Right atrium auricular region (tissue), 2 donors: ENCODE measurements at regions not wholly inside any gene's neighbourhood (a gene's known extent, or its start where the extent isn't known, plus 50 kb on each side); places are given as distances from the start of the nearest gene placed in this dataset.

Experiments
- DNase-seq: peaks from one replicate; pipeline ENCODE4 v3.0.0-alpha.2; 2019; ENCODE audit warnings: low spot score
- H3K27ac ChIP-seq, 2 donors: fragments of 200-600 bp; sonication (generic); 1 replicate in 1 of 2; 2 replicates in 1 of 2; pipeline ENCODE4 v1.5.1; 2016 to 2019
- H3K27me3 ChIP-seq, 2 donors: fragments of 200-600 bp; sonication (generic); one replicate each; pipeline versions ENCODE4 v1.5.1 to v1.6.0; 2017 to 2019
- H3K36me3 ChIP-seq: fragments of 200-600 bp; sonication (generic); one replicate; pipeline ENCODE4 v1.5.1; 2016
- H3K4me1 ChIP-seq, 2 donors: fragments of 200-600 bp; sonication (generic); one replicate each; pipeline versions ENCODE4 v1.5.1 to v1.6.0; 2017 to 2019
- H3K4me3 ChIP-seq, 2 donors: fragments of 200-600 bp; sonication (generic); 1 replicate in 1 of 2; 2 replicates in 1 of 2; pipeline ENCODE4 v1.5.1; 2017 to 2019; ENCODE audit warnings: mild to moderate bottlenecking in 1 of 2, moderate library complexity in 1 of 2
- H3K9me3 ChIP-seq, 2 donors: fragments of 200-600 bp; sonication (generic); one replicate each; pipeline ENCODE4 v1.5.1; 2019
- TF ChIP-seq, protein P1 (sequence below), 2 donors: fragments of 200-600 bp; sonication (generic); IDR thresholded peaks; one replicate each; pipeline ENCODE4 v1.5.1; 2019; ENCODE audit warnings: antibody characterized with exemption in 2 of 2

DNA sequence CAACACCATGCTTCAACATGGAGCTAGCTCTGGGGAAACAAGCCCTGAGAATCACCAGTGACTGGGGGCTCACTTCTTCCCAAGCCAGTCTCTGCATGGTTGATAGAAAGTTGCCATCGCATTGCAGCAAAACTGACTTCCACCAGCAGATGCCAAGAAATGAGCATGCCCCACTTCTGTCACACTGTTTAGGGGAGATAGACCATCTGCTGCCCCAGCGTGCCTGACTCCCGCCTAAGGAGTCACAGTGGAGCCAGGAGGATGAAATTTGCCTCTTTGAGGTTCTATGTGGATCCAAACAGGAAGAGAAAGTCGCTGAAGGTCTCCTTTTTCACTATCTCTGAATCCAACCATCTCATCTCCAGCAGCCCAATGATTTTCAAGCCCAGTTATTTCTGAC lies 116.7 kb upstream of the SLIT3 start:
- DNase-seq: no peak
- peaks cover 0 to 4% of the 10 kb centered on the region in 2 donors for H3K4me1 ChIP-seq
- H3K27me3 ChIP-seq: no peaks in the 10 kb centered on the region
- H3K9me3 ChIP-seq: no peaks in the 10 kb centered on the region
- TF ChIP-seq, protein P1, sequence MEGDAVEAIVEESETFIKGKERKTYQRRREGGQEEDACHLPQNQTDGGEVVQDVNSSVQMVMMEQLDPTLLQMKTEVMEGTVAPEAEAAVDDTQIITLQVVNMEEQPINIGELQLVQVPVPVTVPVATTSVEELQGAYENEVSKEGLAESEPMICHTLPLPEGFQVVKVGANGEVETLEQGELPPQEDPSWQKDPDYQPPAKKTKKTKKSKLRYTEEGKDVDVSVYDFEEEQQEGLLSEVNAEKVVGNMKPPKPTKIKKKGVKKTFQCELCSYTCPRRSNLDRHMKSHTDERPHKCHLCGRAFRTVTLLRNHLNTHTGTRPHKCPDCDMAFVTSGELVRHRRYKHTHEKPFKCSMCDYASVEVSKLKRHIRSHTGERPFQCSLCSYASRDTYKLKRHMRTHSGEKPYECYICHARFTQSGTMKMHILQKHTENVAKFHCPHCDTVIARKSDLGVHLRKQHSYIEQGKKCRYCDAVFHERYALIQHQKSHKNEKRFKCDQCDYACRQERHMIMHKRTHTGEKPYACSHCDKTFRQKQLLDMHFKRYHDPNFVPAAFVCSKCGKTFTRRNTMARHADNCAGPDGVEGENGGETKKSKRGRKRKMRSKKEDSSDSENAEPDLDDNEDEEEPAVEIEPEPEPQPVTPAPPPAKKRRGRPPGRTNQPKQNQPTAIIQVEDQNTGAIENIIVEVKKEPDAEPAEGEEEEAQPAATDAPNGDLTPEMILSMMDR (IDR thresholded peaks at IDR 0.05): no peak
- no peaks in the 10 kb centered on the region for H3K36me3 ChIP-seq
- H3K4me3 ChIP-seq: no peak overlapping the region
- H3K27ac ChIP-seq: no peak overlapping the region

DNA sequence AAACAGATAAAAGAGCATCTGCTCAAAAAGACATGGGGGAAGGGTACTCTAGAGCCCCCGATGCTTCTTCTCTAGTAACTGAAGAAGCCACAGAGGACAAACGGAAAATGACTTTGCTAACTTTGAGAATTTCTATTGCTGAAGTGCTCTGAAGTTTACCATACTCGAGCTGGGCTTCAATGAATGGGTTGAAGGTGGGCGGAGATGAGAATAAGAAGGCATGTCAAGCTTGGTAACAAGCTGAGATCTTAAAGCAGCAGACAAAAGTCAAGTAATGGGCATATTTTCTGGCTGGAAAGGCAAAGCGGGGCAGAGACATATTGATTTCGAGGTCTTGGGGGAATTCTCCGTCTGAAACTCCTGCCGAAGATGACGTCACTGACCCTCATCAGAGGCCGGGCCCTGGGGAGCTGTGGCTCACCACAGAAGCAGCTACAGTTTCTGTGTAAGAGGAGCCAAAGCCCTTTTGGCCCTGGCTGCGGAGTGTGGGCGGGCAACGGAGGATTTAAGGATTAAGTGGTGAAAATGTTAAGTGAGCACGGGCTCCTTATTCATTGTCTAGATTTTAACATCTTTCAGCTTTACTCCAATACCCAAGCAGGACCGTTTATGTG lies 115.8 kb upstream of the SLIT3 start:
- Histone ChIP-seq H3K36me3 (no peaks in the 10 kb centered on the region), H3K4me3 (no peak overlapping the region), H3K27ac (no peak overlapping the region), H3K4me1 (peaks cover 0 to 4% of the 10 kb centered on the region in 2 donors), H3K9me3 (no peaks in the 10 kb centered on the region), H3K27me3 (no peaks in the 10 kb centered on the region)
- TF ChIP-seq, protein P1 (IDR thresholded peaks at IDR 0.05): no peak
- DNase-seq: peak; percentile 72

DNA sequence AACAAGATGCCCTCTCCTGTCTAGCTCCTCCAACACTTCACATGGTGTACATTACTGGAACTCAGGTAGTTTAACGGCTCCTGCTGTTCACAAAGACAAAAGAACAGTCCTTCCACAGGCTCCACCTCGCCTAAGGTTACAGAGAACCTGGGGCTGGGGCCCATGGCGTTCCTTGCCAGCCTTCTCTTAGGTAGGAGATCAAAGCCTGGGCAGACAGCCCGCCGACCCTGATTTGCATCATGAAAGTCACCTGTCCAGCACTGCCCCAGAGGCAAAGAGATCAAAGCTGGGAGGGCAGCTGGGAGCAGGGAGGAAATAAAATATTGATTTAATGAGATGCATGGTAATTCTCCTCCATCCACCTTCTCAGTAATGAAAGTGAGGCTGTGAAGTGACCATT lies 115.0 kb upstream of the SLIT3 start:
- no peaks in the 10 kb centered on the region for H3K27me3 ChIP-seq
- TF ChIP-seq, protein P1 (IDR thresholded peaks at IDR 0.05): no peak
- no peak for DNase-seq
- no peaks in the 10 kb centered on the region for H3K36me3 ChIP-seq
- H3K4me1 ChIP-seq: peaks cover 0 to 4% of the 10 kb centered on the region in 2 donors
- no peak overlapping the region for H3K27ac ChIP-seq
- no peaks in the 10 kb centered on the region for H3K9me3 ChIP-seq
- H3K4me3 ChIP-seq: no peak overlapping the region

DNA sequence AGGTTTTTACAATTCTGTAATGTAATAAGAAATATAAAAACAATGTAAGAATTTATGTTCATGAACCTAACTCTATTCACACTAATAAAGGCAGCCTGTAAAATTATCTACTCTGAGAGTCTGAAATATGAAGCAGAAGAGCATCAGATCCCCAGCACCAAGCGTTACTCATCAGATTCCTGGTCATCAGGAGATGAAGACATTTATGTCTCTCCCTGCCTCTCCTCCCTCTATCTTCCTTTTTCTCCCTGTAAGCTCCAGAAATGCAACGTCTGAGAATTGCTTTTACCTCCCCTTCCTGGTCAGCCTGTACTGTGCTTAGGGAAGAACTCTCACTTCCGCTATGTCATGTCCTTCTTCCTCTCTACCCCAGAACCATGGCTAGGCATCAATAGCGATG lies 114.4 kb upstream of the SLIT3 start:
- H3K9me3 ChIP-seq: no peaks in the 10 kb centered on the region
- TF ChIP-seq, protein P1 (IDR thresholded peaks at IDR 0.05): no peak
- H3K27ac ChIP-seq: no peak overlapping the region
- no peak for DNase-seq
- H3K27me3 ChIP-seq: no peaks in the 10 kb centered on the region
- no peaks in the 10 kb centered on the region for H3K36me3 ChIP-seq
- H3K4me1 ChIP-seq: peaks cover 0 to 4% of the 10 kb centered on the region in 2 donors
- no peak overlapping the region for H3K4me3 ChIP-seq

DNA sequence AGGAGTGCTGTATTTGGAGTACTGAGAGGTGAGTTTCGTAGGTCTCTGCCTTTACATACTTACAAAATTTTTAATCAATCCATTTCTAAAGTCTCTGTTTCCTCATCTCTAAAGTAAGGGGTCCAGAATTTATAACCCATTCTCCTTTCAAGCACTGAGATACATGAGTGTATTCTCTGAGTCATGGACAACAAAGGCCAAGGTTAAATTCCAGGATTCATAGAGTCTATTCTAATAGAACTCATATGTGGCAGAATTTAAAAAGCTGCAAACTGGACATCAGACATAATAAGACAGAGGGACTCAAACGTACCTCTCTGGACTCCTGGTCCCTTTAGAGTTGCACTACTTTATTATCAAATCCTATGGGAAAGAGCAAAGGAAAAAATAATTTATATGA lies 112.5 kb upstream of the SLIT3 start:
- no peak for DNase-seq
- Histone ChIP-seq H3K27ac (no peak overlapping the region), H3K9me3 (no peaks in the 10 kb centered on the region), H3K4me1 (peaks cover 0 to 4% of the 10 kb centered on the region in 2 donors), H3K36me3 (no peaks in the 10 kb centered on the region), H3K4me3 (no peak overlapping the region), H3K27me3 (no peaks in the 10 kb centered on the region)
- TF ChIP-seq, protein P1 (IDR thresholded peaks at IDR 0.05): no peak

DNA sequence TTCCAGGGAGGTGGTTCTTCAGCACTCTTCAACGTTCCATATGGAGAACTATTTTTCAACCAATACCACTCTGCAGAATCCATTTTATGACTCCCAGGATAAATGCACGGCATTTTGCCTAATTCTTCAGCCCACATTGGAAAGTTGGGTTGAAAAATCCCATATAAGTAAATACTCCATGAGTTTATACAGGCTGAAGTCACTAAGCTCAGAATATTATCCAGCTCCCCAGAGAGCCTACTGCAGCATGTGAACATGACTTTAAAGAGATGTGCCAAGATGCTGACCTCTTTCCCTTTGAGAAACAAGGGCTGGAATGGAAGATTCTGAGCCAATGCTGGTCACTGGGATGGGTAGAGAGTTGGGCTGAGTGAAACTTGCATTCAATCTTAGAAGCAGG lies 111.9 kb upstream of the SLIT3 start:
- DNase-seq: no peak
- H3K27ac ChIP-seq: no peak overlapping the region
- H3K9me3 ChIP-seq: no peaks in the 10 kb centered on the region

More for the DNA sequence above, 111.9 kb upstream of the SLIT3 start:
- TF ChIP-seq, protein P1 (IDR thresholded peaks at IDR 0.05): no peak
- peaks cover 0 to 2% of the 10 kb centered on the region in 2 donors for H3K4me1 ChIP-seq
- H3K36me3 ChIP-seq: no peaks in the 10 kb centered on the region
- H3K4me3 ChIP-seq: no peak overlapping the region
- H3K27me3 ChIP-seq: no peaks in the 10 kb centered on the region
